LHCN-M2 (cell line): ENCODE measurements at regions not wholly inside any gene's neighbourhood (a gene's known extent, or its start where the extent isn't known, plus 50 kb on each side); places are given as distances from the start of the nearest gene placed in this dataset.
A peak's percentile ranks its signal among the peaks of the same experiment; 100 is the strongest.

Experiments
- DNase-seq: peaks from one replicate; pipeline ENCODE4 v3.0.0-alpha.2; 2012; ENCODE audit warnings: low read depth

- DNase-seq: no peak
Measured at GRCh38 chr15:69885173-69885955, 212.4 kb downstream of the TLE3 start.

- DNase-seq: no peak
Measured at GRCh38 chr15:69887009-69887408, 210.7 kb downstream of the TLE3 start.

GRCh38 chr15:69887553-69887952, 210.2 kb downstream of the TLE3 start:
- DNase-seq: no peak

- DNase-seq: no peak
Measured at GRCh38 chr15:69888406-69888805, 209.3 kb downstream of the TLE3 start.

GRCh38 chr15:69891070-69891536, 206.6 kb downstream of the TLE3 start:
- no peak for DNase-seq

GRCh38 chr15:69891606-69892005, 206.1 kb downstream of the TLE3 start:
- no peak for DNase-seq

- no peak for DNase-seq
Measured at GRCh38 chr15:69892351-69892750, 205.4 kb downstream of the TLE3 start.

GRCh38 chr15:69893086-69893485, 204.6 kb downstream of the TLE3 start:
- no peak for DNase-seq

- DNase-seq: peak; percentile 22
Measured at GRCh38 chr15:69893863-69894262, 203.9 kb downstream of the TLE3 start.

GRCh38 chr15:69895202-69895601, 202.5 kb downstream of the TLE3 start:
- DNase-seq: no peak

- DNase-seq: no peak
Measured at GRCh38 chr15:69896606-69897005, 201.1 kb downstream of the TLE3 start.

GRCh38 chr15:69897061-69897460, 200.7 kb downstream of the TLE3 start:
- DNase-seq: no peak

GRCh38 chr15:69897471-69898237, 200.1 kb downstream of the TLE3 start:
- DNase-seq: no peak

GRCh38 chr15:69898243-69898642, 199.5 kb downstream of the TLE3 start:
- no peak for DNase-seq

- no peak for DNase-seq
Measured at GRCh38 chr15:69902414-69903062, 195.2 kb downstream of the TLE3 start.

GRCh38 chr15:69903470-69904469, 193.9 kb downstream of the TLE3 start:
- no peak for DNase-seq

- DNase-seq: no peak
Measured at GRCh38 chr15:69906256-69907185, 191.2 kb downstream of the TLE3 start.

GRCh38 chr15:69908060-69908459, 189.7 kb downstream of the TLE3 start:
- DNase-seq: no peak

- DNase-seq: no peak
Measured at GRCh38 chr15:69908590-69909420, 188.9 kb downstream of the TLE3 start.
